ENCODE measurements at regions not wholly inside any gene's neighbourhood (a gene's known extent, or its start where the extent isn't known, plus 50 kb on each side); places are given as distances from the start of the nearest gene placed in this dataset.

DNA sequence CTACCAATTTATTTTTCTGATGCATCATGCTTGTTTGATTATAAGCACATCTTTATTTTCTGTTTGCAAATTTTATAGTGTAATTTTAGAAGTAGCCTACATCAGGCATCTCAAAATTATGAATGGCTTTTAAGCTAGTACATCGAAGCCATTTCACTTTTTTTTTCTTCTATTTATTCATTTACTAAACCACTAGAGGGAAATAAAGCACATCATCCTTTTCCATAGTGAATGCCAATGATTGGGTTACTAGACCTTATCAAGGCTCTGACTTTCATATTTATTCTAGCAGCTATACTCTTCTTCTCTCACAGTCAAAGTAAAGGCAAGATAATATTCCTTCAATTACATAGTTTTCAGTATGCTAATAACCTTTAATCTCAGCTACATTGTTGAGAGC lies 736.4 kb upstream of the LRFN5 start:
- DNase-seq = no peak

DNA sequence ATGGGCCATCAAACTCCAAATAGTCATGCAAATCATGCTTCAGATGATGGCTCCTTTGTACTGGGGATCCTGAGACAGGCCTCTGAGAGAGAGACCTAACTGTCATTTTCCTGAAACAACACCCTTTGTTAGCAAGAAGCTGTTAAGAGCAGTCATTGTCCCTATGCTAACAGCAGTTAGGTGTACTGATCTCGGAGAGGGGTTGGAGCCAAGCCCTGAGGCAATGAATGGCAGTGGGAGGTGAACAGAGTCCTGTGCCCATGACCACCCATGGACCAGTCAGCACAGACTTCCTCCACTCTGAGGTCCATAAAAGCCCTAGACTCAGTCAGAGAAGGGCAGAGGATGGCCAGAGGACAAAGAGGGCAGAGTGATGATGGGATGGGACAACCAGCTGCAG lies 747.6 kb upstream of the LRFN5 start:
- DNase-seq = no peak

DNA sequence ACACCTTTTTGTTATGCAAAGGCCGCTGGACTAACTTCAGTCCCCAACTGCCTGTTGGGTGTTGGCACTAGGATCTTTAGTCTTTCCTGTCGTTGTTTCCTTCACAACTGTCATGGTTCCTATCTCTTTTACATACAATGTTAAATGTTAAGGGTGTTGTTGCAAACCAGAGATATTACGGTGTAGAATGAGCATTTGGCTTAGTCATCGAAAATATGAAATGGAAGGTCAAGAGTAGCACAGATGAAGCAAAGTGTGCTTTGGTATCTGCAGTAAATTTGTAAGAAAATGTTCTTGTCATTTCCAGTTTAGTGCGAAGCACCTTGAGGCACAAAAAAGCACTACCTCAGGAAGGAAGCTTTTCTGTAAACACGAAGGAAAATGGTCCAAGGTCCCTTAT lies 751.3 kb upstream of the LRFN5 start:
- DNase-seq = no peak

DNA sequence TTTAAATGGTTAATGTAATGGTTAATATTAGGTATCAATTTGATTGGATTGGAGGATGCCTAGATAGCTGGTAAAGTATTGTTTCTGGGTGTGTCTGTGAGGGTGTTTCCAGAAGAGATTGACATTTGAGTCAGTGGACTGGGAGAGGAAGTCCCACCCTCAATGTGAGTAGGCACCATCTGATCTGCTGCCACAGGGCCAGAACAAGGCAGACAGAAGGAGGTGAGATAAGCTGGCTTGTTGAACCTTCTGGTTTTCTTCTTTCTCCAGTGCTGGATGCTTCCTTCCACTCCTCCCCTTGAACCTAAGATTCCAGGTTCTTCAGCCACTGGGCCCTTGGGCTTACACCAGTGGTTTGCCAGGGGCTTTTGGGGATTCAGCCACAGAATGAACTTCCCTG lies 756.5 kb upstream of the LRFN5 start:
- no peak for DNase-seq

DNA sequence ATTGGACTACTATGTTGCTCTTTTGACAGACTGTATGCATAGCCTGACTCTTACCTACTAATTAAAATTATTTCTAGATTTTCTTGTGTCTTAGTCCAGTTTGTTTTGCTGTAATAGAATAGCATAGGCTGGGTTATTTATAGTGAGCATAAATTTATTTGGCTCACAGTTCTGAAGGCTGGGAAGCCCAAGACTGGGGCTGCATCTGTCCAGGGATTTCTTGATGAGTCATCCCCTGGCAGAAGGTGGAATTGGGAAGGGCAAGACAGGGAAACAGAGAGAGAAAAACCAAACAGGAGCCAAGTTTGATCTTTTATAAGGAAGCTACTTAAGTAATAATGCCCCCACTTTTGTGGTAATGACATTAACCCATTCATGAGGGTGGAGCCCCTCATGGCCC lies 759.2 kb upstream of the LRFN5 start:
- no peak for DNase-seq

DNA sequence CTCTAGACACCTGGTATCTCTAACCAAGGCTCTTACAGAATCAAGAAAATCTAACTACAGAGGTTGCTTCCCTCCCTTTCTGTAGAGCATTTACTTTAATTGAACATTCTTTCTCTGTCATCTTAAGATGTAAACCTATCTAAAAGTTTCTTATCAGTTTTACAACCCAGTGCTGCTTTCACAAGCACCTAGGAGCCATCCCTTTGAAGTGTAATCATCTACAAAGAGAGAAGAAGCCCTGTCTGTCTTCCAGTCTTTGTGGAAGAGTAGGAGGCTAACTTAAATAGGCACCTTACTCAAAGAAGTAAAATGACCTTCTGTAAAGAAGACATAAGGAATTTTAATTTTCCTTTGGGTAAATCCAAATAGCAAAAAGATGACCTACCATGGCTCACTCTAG lies 763.9 kb upstream of the LRFN5 start:
- DNase-seq = no peak

DNA sequence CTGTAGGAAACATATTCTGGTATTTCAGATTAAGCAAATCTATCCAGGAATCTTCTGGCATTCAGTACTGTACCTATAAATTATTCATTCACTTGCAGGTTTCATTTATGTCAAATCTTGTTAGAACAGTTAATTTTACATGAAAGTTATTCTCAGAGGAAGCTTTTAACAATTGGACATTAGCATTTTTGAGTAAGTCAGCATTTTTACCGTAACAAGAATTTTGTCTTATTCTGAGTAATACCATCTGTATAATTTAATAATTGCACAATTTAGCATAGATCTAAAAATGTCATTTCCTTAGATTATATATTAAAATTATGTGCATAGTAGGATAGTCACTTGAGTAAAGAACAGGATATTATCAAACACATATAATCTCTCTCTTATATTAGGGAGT lies 764.8 kb upstream of the LRFN5 start:
- no peak for DNase-seq

DNA sequence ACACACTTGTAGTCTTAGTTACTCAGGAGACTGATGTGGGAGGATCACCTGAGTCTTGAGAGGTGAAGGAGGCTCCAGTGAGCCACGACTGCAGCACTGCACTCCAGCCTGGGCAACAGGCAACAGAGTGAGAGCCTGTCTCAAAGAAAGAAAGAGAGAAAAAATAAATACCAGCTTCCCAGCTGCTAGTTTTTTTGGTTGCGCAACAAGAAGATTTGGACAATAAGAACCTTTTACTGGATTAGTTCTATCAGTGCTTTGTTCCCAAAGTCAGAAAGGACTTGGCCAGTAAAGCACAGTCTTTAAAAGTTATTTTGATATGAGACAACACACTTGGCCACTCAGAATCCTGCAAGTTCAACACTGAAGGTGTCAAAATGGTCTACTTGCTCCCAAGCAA lies 768.1 kb upstream of the LRFN5 start:
- no peak for DNase-seq

DNA sequence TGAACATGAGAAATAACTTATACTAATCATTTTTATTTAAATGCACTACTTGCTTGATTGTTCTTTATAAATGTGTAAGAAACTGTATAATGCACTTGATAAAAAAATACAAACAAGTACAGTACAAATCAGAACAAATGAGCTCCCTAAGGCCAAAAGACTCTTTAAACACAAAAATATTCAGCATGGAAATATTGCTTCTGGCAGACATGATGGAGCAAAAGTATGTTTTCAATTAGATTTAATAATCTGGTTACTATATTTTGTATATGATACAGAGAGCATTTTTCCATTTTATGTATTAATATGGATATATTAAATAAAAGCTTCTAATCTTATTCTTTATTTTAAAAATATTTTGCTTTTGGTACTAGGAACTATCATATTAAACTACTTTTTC lies 800.2 kb upstream of the LRFN5 start:
- DNase-seq = no peak

DNA sequence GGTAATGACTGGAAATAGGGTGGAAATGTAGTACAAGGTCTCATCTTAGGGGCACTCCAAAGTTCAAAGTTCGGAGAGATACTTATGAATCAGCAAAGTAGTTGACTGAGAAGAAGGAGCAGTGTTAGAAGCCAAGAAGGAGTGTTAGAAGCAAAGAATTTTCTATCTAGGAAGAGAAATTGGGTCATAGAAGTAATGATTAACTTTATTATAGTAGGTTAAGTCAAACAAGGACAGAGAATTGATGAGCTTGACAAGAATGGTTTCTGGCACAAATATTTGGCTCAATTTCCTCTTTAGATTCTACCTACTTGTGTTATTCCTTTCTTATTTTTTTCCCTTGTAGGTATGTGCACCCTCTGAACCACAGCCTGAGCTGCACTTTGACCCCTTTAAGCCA lies 810.5 kb upstream of the LRFN5 start:
- no peak for DNase-seq

DNA sequence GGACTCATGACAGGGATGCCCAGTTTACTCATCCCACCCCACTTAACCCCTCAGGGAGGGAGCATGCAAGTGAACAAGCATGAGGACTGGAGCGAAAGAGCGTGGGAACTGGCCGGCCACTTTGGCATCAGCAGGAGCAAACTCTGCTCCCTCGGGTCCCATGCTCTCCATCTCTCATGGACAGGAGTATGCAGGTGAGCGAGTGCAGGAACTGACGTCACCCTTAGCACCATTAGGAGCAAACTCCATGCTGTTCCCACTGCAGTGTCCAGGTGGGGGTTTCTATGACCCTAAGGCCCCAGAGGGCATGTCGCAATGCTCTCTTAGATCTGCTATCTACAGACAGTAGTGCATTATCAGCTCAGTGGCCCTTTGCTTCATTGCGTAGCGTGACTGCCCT lies 821.8 kb upstream of the LRFN5 start:
- DNase-seq = no peak

DNA sequence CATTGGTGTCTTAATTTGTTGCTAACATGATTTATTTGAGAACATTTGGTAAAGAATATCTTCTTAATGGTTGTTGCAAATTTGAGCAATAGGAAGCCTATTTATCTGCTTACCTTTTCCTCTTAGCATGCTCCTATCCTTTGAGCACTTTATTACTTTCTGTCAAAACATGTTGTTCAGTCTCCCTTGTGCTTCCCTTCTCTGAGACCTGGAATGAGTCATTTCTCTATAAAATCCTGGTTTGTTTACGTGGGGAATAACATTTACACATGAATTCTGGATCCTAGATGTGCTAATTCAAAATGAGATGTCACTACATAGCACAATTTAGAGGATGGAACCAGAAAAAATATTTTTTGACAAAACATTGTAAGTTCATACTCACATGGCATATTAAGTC lies 844.0 kb upstream of the LRFN5 start:
- DNase-seq = no peak

DNA sequence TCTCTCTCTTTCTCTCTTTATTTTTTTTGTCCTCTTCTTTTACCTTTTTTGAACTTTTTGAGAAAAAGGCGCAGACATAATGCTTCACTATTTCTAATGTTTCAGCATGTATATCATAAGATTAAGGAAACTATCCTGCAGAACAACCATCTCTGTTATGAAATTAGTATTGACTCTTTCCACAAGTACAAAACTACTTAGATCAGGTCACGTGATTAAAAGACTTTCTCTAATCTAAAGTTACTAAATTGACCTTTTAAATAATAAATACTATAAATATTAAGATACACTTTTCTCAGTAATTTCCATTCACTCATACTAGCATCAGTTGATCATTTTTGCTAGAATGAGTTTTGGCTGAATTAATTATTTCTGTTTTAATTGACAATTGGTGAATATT lies 844.5 kb upstream of the LRFN5 start:
- DNase-seq = no peak

DNA sequence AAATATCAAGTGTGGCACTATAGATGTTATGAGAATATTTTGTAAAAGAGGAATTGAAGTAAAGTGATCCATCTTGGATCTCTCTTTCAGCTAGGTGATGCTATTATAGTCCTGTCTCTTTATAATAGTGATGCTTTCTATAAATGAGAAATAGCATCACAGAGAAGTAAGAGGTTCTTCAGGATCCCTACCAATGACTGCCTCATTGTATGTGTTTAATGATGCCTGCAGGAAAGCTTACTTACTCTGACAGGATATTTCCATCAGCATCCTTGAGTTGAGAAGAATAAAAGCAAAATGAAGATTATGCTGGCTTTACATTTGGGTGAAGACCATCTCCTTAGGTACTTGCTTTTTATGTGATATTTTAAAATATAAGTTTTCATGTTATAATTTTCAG lies 846.0 kb upstream of the LRFN5 start:
- no peak for DNase-seq

DNA sequence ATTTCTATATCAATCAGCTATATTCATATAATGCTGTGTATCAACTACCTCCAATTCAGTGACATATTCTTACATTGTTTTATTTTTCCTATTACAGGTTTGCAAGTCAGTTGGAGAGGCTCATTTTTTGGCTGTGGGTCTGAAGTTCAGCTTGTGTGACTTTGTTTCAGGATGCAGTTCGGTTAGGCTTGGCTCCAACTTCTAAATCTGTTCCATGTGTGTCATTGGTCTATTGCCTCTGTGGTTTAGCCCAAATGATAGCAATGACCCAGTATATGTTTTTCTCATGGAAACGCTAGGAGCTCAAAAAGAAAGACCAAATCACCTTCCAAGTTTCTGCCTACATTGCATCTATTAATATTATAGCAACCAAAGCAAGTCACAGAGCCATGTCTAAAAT lies 848.6 kb upstream of the LRFN5 start:
- DNase-seq = no peak

DNA sequence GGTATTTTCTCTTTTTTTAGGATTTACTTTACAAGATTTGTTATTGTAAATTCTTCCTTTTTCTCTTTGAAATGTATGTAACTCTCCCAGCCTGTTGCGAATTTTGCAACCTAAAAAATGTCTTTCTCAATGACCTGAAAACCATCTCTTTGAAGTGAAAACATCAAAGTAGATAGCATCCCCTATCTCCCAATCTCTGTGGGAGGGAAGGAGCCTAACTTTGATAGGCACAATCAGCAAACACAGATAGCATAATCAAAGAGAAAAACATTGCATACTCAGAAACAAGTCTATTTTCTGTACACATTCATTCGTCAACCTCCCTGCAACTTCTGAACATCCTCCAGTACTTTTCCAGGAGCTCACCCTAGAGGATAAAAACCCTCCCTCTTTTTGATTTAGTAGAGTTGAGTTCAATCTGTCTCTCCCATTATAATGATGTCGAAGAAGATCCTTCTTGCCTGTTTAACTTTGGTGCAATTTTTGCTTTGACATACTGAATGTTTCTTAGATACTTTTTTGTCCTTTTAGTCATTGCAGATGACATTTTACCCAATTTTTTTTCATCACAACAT lies 849.2 kb upstream of the LRFN5 start:
- no peak for DNase-seq

DNA sequence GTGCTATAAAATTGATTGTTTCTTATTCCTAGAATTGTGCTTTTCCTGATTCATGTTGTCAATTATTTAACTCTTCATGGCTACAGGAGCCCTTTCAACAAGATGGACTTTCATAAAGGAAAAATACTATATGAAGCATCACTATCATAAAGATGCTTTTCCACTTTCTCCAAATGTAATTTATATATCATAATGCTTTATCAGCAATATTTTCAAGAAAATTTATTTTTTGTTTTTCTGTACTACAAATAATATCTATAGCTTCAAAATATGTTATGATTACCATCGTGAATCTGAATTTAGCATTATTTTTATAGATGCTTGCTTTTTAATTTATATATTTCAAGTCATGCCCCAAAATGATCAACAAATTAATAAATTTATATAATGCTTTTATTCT lies 873.5 kb upstream of the LRFN5 start:
- DNase-seq = no peak

DNA sequence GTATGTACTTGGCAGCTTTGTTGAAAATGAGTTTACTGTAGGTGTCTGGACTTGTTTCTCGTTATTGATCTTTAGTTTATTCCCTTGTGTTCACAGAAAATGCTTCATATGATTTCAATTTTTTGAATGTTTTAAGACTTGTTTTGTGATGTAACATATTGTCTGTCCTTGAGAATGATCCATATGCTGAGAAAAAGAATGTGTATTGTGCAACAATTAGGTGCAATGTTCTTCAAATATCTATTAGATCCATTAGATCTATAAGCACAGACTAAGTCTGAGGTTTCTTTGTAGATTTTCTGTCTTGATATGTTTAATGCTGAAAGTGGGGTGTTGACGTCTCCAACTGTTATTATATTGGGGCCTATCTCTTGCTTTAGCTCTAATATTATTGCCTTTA lies 879.6 kb upstream of the LRFN5 start:
- DNase-seq = no peak

DNA sequence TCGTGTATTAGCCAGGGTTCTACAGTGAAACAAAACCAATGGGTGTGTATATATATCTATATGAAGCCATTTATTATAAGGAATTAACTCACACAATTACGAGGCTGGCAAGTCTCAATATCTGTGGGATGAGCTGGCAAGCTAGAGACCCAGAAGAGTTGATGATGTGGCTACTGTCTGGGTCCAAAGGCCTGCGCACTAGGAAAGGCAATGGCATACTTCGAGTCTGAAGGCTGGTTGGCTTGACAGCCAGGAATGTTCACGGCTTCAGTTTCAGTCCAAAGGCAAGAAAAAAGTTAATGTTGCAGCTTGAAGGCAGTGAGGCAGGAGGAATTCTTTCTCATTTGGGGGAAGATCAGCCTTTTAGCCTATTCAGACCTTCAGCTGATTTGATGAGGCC lies 893.3 kb upstream of the LRFN5 start:
- DNase-seq = no peak

DNA sequence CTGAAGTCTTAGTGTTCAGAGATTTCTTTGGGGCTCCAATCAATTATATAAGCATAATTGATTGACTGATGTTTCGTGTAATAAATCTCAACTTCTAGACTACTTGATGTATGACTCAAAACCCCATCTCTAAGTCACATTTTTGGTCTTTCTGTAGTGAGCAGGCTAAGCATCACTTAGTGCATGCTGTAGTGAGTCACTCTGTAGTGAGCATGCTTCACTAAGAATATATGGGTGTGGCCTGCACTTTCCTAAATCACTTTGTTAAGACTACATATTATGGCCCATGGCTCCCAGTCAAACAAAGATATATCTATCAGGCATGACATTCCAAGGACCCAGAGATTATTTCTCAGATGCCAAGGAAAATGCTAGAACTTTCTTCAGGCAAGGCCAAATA lies 909.4 kb upstream of the LRFN5 start:
- no peak for DNase-seq

DNA sequence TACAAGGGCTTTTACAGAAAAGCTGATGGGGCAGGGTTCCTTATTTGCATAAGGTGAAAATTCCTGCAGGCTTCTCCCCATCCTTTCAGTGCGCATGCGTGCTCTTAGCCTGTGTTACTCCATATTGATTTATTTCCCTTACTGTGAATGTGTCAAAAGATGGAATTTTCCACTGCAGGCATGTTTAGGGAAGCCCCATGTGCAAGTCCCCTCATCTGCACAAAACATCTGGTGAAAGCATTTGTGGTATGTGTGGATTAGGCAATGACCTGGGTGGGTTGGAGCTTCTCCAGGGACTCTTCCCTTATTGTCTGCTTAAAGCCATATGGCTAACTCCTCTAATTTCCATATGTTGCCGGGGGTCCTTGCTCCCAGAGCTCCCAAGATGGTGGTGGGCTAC lies 912.7 kb upstream of the LRFN5 start:
- DNase-seq = no peak

DNA sequence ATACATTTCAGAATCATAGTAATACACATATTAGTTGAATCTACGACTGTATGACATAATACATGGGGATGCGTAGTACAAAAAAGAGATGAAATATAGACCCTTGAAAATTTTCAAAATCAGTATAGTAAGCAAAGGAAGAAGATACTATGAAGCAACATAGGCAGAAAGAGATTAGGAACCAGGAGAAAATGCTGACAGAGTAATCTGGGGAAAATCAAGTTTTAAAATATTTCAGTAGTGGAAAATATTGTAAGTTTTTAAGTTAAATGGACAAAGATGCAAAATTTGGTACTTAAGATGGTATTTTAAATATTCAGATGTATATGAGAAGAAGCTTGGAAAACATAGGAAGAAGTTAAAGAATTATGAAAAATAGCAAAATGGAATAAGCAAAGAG lies 915.6 kb upstream of the LRFN5 start:
- no peak for DNase-seq

DNA sequence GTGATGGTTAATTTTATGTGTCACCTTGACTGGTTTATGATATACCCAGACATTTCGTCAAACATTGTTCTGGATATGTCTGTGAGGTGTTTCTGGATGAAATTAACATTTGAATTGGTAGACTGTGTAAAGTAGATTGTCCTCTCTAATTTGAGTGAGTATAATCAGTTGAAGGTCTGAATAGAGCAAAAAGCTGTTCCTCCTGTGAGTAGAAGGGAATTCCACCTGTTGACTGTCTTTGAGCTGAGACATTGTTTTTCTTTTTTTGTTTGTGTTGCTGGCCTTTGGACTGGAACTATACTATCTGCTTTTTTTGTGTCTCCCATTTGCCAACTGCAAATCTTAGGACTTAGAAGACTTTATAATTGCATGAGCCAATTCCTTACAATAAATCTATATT lies 920.9 kb upstream of the LRFN5 start:
- DNase-seq = no peak

DNA sequence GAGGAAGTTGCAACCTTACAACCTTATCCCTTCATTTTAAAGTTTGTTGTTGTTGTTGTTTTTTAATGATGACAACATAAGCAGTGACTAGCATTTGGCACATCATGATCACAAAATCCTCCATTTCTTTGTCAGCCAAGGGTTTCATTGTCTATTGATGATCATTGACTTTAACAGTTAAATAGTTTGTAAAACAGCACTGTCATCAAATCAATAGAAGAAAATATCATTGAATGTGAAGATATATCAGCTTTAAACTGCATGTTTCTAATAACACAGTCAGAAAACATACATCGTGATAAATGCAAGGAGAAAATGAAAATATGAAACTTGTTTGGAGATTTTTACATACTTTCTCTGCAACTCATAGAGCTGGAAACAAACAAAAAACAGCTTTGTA lies 922.3 kb upstream of the LRFN5 start:
- DNase-seq = no peak

DNA sequence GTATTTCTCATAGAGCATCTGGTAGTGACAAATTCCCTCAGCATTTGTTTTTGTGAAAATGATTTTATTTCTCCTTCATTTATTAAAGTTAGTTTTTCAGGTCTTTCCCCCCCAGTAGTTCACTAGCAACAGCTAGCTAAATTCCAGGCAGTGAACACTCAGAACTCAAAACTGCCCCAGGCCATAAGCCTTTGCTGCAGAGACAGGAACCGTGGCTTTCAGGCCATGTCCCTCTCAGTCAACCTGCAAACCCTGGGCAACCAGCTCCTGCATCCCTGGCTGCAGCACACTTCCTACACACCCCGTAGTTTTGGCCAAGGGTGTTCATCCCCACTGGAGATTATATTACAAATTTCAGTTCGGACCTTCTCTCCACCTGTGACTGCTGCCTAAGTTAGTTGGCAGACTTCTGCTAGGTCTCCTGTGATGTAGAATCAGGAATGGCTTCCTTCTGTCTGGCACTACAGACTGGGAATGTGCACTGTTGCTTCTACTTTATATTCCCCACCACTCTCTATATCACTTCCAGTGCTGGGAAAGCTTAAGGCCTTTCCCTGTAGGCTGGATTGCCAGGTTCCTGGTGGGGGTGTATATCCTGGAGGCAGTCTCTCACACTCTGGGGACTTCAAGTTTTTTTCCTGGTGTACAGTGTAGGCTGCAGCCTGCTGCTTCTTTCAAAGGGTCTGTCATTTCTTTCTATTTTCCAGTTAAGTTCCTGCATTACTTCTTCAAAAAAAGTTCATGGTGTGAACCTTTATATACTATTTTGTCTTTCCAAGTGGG lies 924.4 kb upstream of the LRFN5 start:
- no peak for DNase-seq
